Transverse colon (tissue), 4 donors: ENCODE measurements at regions not wholly inside any gene's neighbourhood (a gene's known extent, or its start where the extent isn't known, plus 50 kb on each side); places are given as distances from the start of the nearest gene placed in this dataset.

Experiments
- EP300 ChIP-seq: sonication (generic); formaldehyde crosslinking; IDR thresholded peaks from one replicate; pipeline ENCODE4 v1.6.1; 2017; ENCODE audit warnings: antibody characterized with exemption, low read depth
- POLR2A ChIP-seq: fragments of 450-650 bp; IDR thresholded peaks from one replicate; pipeline ENCODE4 v1.6.1; 2016; ENCODE audit warnings: antibody characterized with exemption, mild to moderate bottlenecking, moderate library complexity
- POLR2AphosphoS5 ChIP-seq, 3 donors: sonication (generic); formaldehyde crosslinking; IDR thresholded peaks; one replicate each; pipeline ENCODE4 v1.6.1; 2016; ENCODE audit warnings: antibody characterized with exemption in 3 of 3
- TF ChIP-seq, protein P1 (sequence below), 5 experiments: fragments of 200-600 bp in 3 of 5; fragments of 450-650 bp in 2 of 5; sonication (generic) in 3 of 5; IDR thresholded peaks; 1 replicate in 2 of 5; 2 replicates in 3 of 5; pipeline ENCODE4 v1.5.1; 2016 to 2017; ENCODE audit warnings: antibody characterized with exemption in 5 of 5, inconsistent platforms in 3 of 5, mild to moderate bottlenecking in 2 of 5, moderate library complexity in 1 of 5

DNA sequence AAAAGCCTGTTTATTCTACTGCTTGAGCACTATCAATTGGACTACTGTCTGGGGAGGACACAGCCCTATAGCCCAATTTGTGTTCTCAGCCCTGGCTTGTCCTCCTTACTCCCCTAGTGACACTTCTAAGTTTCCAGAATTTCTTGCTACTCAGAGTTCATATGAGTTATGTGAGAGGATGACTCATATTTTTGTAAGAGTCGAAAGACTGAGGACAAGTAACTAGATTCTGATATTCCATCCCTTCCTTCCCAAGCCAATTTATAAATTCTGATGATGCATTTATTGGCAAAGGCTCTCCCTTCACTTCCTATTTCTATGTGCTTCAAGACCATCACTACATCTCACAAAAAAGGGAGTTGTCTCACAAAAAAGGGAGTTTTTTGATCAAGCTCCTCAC, 422.2 kb upstream of the DEPDC1 start:
- TF ChIP-seq, protein P1, sequence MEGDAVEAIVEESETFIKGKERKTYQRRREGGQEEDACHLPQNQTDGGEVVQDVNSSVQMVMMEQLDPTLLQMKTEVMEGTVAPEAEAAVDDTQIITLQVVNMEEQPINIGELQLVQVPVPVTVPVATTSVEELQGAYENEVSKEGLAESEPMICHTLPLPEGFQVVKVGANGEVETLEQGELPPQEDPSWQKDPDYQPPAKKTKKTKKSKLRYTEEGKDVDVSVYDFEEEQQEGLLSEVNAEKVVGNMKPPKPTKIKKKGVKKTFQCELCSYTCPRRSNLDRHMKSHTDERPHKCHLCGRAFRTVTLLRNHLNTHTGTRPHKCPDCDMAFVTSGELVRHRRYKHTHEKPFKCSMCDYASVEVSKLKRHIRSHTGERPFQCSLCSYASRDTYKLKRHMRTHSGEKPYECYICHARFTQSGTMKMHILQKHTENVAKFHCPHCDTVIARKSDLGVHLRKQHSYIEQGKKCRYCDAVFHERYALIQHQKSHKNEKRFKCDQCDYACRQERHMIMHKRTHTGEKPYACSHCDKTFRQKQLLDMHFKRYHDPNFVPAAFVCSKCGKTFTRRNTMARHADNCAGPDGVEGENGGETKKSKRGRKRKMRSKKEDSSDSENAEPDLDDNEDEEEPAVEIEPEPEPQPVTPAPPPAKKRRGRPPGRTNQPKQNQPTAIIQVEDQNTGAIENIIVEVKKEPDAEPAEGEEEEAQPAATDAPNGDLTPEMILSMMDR (IDR thresholded peaks at IDR 0.05), result no peak
- TF ChIP-seq POLR2A (no peak), EP300 (no peak), POLR2AphosphoS5 (IDR thresholded peaks at IDR 0.05) (no peak)
